SK-MEL-5 (cell line): ENCODE measurements at regions not wholly inside any gene's neighbourhood (a gene's known extent, or its start where the extent isn't known, plus 50 kb on each side); places are given as distances from the start of the nearest gene placed in this dataset.

ENCODE experiments used
- DNase-seq: peaks from one replicate; pipeline ENCODE4 v3.0.0-alpha.2; 2016; ENCODE audit warnings: low read depth, low spot score
- in situ Hi-C: cut with HindIII; loops from 2 replicates; pipeline ENCODE4 v1.10.0; 2016; ENCODE audit warnings: low sequenced_read_pairs, high pct_unique_total_duplicates, low pct_unique_long_range_greater_than_20kb

- no peak for DNase-seq
- in situ Hi-C loops = no loop called here
Measured at GRCh38 chr10:57788117-57788516, 479.6 kb downstream of the IPMK start.

GRCh38 chr10:57786850-57787750 lies 480.6 kb downstream of the IPMK start:
- DNase-seq = no peak
- in situ Hi-C loops = no loop called here

- in situ Hi-C loops = no loop called here
Measured at GRCh38 chr10:57786331-57786730, 481.4 kb downstream of the IPMK start.

GRCh38 chr10:57785546-57785945 lies 482.1 kb downstream of the IPMK start:
- DNase-seq = no peak
- in situ Hi-C loops = no loop called here

More at GRCh38 chr10:57786331-57786730, 481.4 kb downstream of the IPMK start:
- DNase-seq = no peak

GRCh38 chr10:57785068-57785467 lies 482.6 kb downstream of the IPMK start:
- in situ Hi-C loops = no loop called here
- no peak for DNase-seq

- DNase-seq = no peak
- in situ Hi-C loops = no loop called here
Measured at GRCh38 chr10:57776688-57777432, 490.8 kb downstream of the IPMK start.

GRCh38 chr10:57775250-57775649 lies 492.4 kb downstream of the IPMK start:
- no peak for DNase-seq
- in situ Hi-C loops = no loop called here

GRCh38 chr10:57769298-57769697 lies 498.4 kb downstream of the IPMK start:
- in situ Hi-C loops = no loop called here
- DNase-seq = no peak

- in situ Hi-C loops = no loop called here
- no peak for DNase-seq
Measured at GRCh38 chr10:57759777-57760176, 507.9 kb downstream of the IPMK start.

- DNase-seq = no peak
- in situ Hi-C loops = no loop called here
Measured at GRCh38 chr10:57754803-57755202, 512.9 kb downstream of the IPMK start.

- DNase-seq = no peak
- in situ Hi-C loops = no loop called here
Measured at GRCh38 chr10:57743711-57744110, 524.0 kb downstream of the IPMK start.

- in situ Hi-C loops = no loop called here
- DNase-seq = no peak
Measured at GRCh38 chr10:57741751-57742150, 525.9 kb downstream of the IPMK start.

- in situ Hi-C loops = no loop called here
- DNase-seq = no peak
Measured at GRCh38 chr10:57723305-57723704, 544.4 kb downstream of the IPMK start.

- in situ Hi-C loops = no loop called here
- DNase-seq = peak; percentile 65
Measured at GRCh38 chr10:57716884-57717283, 550.8 kb downstream of the IPMK start.

GRCh38 chr10:57715233-57715632 lies 552.5 kb downstream of the IPMK start:
- DNase-seq = no peak
- in situ Hi-C loops = no loop called here

GRCh38 chr10:57707300-57707658 lies 560.4 kb downstream of the IPMK start:
- DNase-seq = no peak
- in situ Hi-C loops = no loop called here

- in situ Hi-C loops = no loop called here
- DNase-seq = no peak
Measured at GRCh38 chr10:57706576-57707299, 561.0 kb downstream of the IPMK start.

- in situ Hi-C loops = no loop called here
- no peak for DNase-seq
Measured at GRCh38 chr10:57706016-57706415, 561.7 kb downstream of the IPMK start.
